ENCODE measurements at regions not wholly inside any gene's neighbourhood (a gene's known extent, or its start where the extent isn't known, plus 50 kb on each side); places are given as distances from the start of the nearest gene placed in this dataset.

GRCh38 chr4:176383273-176384077 lies 63.7 kb downstream of the SPCS3 start:
- no peak for DNase-seq

- DNase-seq, result no peak
Observed at GRCh38 chr4:176385601-176386000, 65.8 kb downstream of the SPCS3 start.

GRCh38 chr4:176387571-176387970 lies 67.8 kb downstream of the SPCS3 start:
- no peak for DNase-seq

- no peak for DNase-seq
Observed at GRCh38 chr4:176393306-176394013, 73.7 kb downstream of the SPCS3 start.

GRCh38 chr4:176400816-176401461 lies 81.2 kb downstream of the SPCS3 start:
- no peak for DNase-seq

GRCh38 chr4:176404621-176405020 lies 84.9 kb downstream of the SPCS3 start:
- DNase-seq, result no peak

- no peak for DNase-seq
Observed at GRCh38 chr4:176406297-176406696, 86.5 kb downstream of the SPCS3 start.

- DNase-seq, result no peak
Observed at GRCh38 chr4:176406736-176407135, 87.0 kb downstream of the SPCS3 start.

GRCh38 chr4:176409627-176410026 lies 89.9 kb downstream of the SPCS3 start:
- no peak for DNase-seq

GRCh38 chr4:176413171-176413570 lies 93.4 kb downstream of the SPCS3 start:
- no peak for DNase-seq

- no peak for DNase-seq
Observed at GRCh38 chr4:176422001-176422400, 102.2 kb downstream of the SPCS3 start.

- DNase-seq, result no peak
Observed at GRCh38 chr4:176422511-176422910, 102.7 kb downstream of the SPCS3 start.

- DNase-seq, result no peak
Observed at GRCh38 chr4:176425035-176425434, 105.3 kb downstream of the SPCS3 start.

- no peak for DNase-seq
Observed at GRCh38 chr4:176432811-176433540, 113.2 kb downstream of the SPCS3 start.

- DNase-seq, result no peak
Observed at GRCh38 chr4:176433983-176434382, 114.2 kb downstream of the SPCS3 start.

- no peak for DNase-seq
Observed at GRCh38 chr4:176435901-176436292, 116.1 kb downstream of the SPCS3 start.

GRCh38 chr4:176436293-176436973 lies 116.7 kb downstream of the SPCS3 start:
- no peak for DNase-seq

- no peak for DNase-seq
Observed at GRCh38 chr4:176437756-176438155, 118.0 kb downstream of the SPCS3 start.

- DNase-seq, result no peak
Observed at GRCh38 chr4:176438401-176438800, 118.6 kb downstream of the SPCS3 start.

- DNase-seq, result no peak
Observed at GRCh38 chr4:176439611-176440010, 119.8 kb downstream of the SPCS3 start.

- DNase-seq, result no peak
Observed at GRCh38 chr4:176440698-176441097, 120.9 kb downstream of the SPCS3 start.

- no peak for DNase-seq
Observed at GRCh38 chr4:176441594-176441993, 121.8 kb downstream of the SPCS3 start.

GRCh38 chr4:176443117-176443516 lies 123.4 kb downstream of the SPCS3 start:
- no peak for DNase-seq
